ENCODE measurements at regions not wholly inside any gene's neighbourhood (a gene's known extent, or its start where the extent isn't known, plus 50 kb on each side); places are given as distances from the start of the nearest gene placed in this dataset.

- TF ChIP-seq CTCF (IDR thresholded peaks at IDR 0.05; ENCODE audit: extremely low read depth, missing control alignments), result no peak
- DNase-seq (ENCODE audit: low spot score), result no peak
Observed at GRCh38 chr4:188534917-188535316, 395.7 kb downstream of the TRIML1 start.

GRCh38 chr4:188536826-188537225, 397.6 kb downstream of the TRIML1 start:
- no peak for TF ChIP-seq CTCF (IDR thresholded peaks at IDR 0.05; ENCODE audit: extremely low read depth, missing control alignments)
- no peak for DNase-seq (ENCODE audit: low spot score)

GRCh38 chr4:188550296-188550695, 411.1 kb downstream of the TRIML1 start:
- no peak for TF ChIP-seq CTCF (IDR thresholded peaks at IDR 0.05; ENCODE audit: extremely low read depth, missing control alignments)
- no peak for DNase-seq (ENCODE audit: low spot score)

GRCh38 chr4:188551156-188551555, 411.9 kb downstream of the TRIML1 start:
- DNase-seq (ENCODE audit: low spot score), result no peak
- no peak for TF ChIP-seq CTCF (IDR thresholded peaks at IDR 0.05; ENCODE audit: extremely low read depth, missing control alignments)

- no peak for DNase-seq (ENCODE audit: low spot score)
- no peak for TF ChIP-seq CTCF (IDR thresholded peaks at IDR 0.05; ENCODE audit: extremely low read depth, missing control alignments)
Observed at GRCh38 chr4:188552741-188553275, 413.6 kb downstream of the TRIML1 start.

GRCh38 chr4:188554413-188554812, 415.2 kb downstream of the TRIML1 start:
- TF ChIP-seq CTCF (IDR thresholded peaks at IDR 0.05; ENCODE audit: extremely low read depth, missing control alignments), result no peak
- DNase-seq (ENCODE audit: low spot score), result no peak

GRCh38 chr4:188573104-188573503, 433.9 kb downstream of the TRIML1 start:
- no peak for TF ChIP-seq CTCF (IDR thresholded peaks at IDR 0.05; ENCODE audit: extremely low read depth, missing control alignments)
- DNase-seq (ENCODE audit: low spot score), result no peak
